Liver (tissue), 8 donors: ENCODE measurements at regions not wholly inside any gene's neighbourhood (a gene's known extent, or its start where the extent isn't known, plus 50 kb on each side); places are given as distances from the start of the nearest gene placed in this dataset.

Experiments
- DNase-seq: peaks from one replicate; pipeline ENCODE4 v3.0.0-alpha.2; 2017; ENCODE audit warnings: low spot score
- H3K27ac ChIP-seq, 2 donors: one replicate each; pipeline ENCODE4 v1.7.0; 2013; ENCODE audit warnings: inconsistent platforms in 2 of 2, low read length in 2 of 2, control low read depth in 1 of 2, low read depth in 1 of 2, mild to moderate bottlenecking in 1 of 2
- H3K27me3 ChIP-seq, 4 donors: one replicate each; pipeline versions ENCODE4 v1.6.1 to v1.7.0; 2013; ENCODE audit warnings: low read length in 3 of 4, inconsistent platforms in 1 of 4, mild to moderate bottlenecking in 1 of 4, moderate library complexity in 1 of 4; ENCODE audit not compliant: control insufficient read depth in 4 of 4, insufficient read depth in 4 of 4
- H3K36me3 ChIP-seq, 4 donors: one replicate each; pipeline versions ENCODE4 v1.6.1 to v1.7.0; 2013; ENCODE audit warnings: low read length in 3 of 4, mild to moderate bottlenecking in 3 of 4, low read depth in 1 of 4, moderate library complexity in 1 of 4; ENCODE audit not compliant: control insufficient read depth in 4 of 4, insufficient read depth in 3 of 4
- H3K4me1 ChIP-seq, 4 donors: one replicate each; pipeline versions ENCODE4 v1.6.1 to v1.7.0; 2013; ENCODE audit warnings: low read length in 3 of 4, mild to moderate bottlenecking in 3 of 4, moderate library complexity in 1 of 4; ENCODE audit not compliant: control insufficient read depth in 4 of 4, insufficient read depth in 4 of 4
- H3K4me3 ChIP-seq, 3 donors: one replicate each; pipeline versions ENCODE4 v1.6.1 to v1.7.0; 2013; ENCODE audit warnings: low read length in 3 of 3, control low read depth in 1 of 3, low read depth in 1 of 3, mild to moderate bottlenecking in 1 of 3
- H3K9ac ChIP-seq, 2 donors: one replicate each; pipeline ENCODE4 v1.7.0; 2013; ENCODE audit warnings: low read length in 2 of 2, mild to moderate bottlenecking in 2 of 2, moderate library complexity in 2 of 2, control low read depth in 1 of 2, low read depth in 1 of 2
- H3K9me3 ChIP-seq, 4 donors: one replicate each; pipeline versions ENCODE4 v1.6.1 to v1.7.0; 2013; ENCODE audit warnings: low read length in 3 of 4; ENCODE audit not compliant: control insufficient read depth in 4 of 4
- ATF3 ChIP-seq: IDR thresholded peaks from 2 replicates; pipeline ENCODE4 v1.6.1; 2016; ENCODE audit warnings: antibody characterized with exemption
- CTCF ChIP-seq: fragments of 150-350 bp; IDR thresholded peaks from 2 replicates; pipeline ENCODE4 v1.5.1; 2017; ENCODE audit warnings: improper control_type of control experiment, low read depth, low read length; ENCODE audit not compliant: missing input control
- EGR1 ChIP-seq, 2 donors: IDR thresholded peaks; 2 replicates each; pipeline ENCODE4 v1.6.1; 2016 to 2018; ENCODE audit warnings: antibody characterized with exemption in 2 of 2, low read depth in 2 of 2
- FOXA1 ChIP-seq: IDR thresholded peaks from 2 replicates; pipeline ENCODE4 v1.6.1; 2016; ENCODE audit warnings: antibody characterized with exemption
- HNF4A ChIP-seq, 2 donors: conservative IDR thresholded peaks; 2 replicates each; pipeline ENCODE4 v1.6.1; 2016; ENCODE audit warnings: antibody characterized with exemption in 2 of 2, mild to moderate bottlenecking in 2 of 2
- HNF4G ChIP-seq: IDR thresholded peaks from 2 replicates; pipeline ENCODE4 v1.6.1; 2016; ENCODE audit warnings: antibody characterized with exemption
- JUND ChIP-seq, 2 donors: IDR thresholded peaks; 2 replicates each; pipeline ENCODE4 v1.6.1; 2016; ENCODE audit warnings: antibody characterized with exemption in 2 of 2
- MAX ChIP-seq: IDR thresholded peaks from 2 replicates; pipeline ENCODE4 v1.6.1; 2016; ENCODE audit warnings: antibody characterized with exemption
- RAD21 ChIP-seq, 2 donors: IDR thresholded peaks; 2 replicates each; pipeline ENCODE4 v1.6.1; 2016; ENCODE audit warnings: antibody characterized with exemption in 2 of 2, mild to moderate bottlenecking in 2 of 2
- REST ChIP-seq: IDR thresholded peaks from 2 replicates; pipeline ENCODE4 v1.6.1; 2016; ENCODE audit warnings: antibody characterized with exemption, mild to moderate bottlenecking
- RXRA ChIP-seq, 2 donors: IDR thresholded peaks; 2 replicates each; pipeline ENCODE4 v1.6.1; 2017 to 2018; ENCODE audit warnings: antibody characterized with exemption in 2 of 2, mild to moderate bottlenecking in 1 of 2
- TAF1 ChIP-seq: conservative IDR thresholded peaks from 2 replicates; pipeline ENCODE4 v1.6.1; 2016; ENCODE audit warnings: antibody characterized with exemption, mild to moderate bottlenecking
- YY1 ChIP-seq: IDR thresholded peaks from 2 replicates; pipeline ENCODE4 v1.6.1; 2016; ENCODE audit warnings: antibody characterized with exemption, mild to moderate bottlenecking
- ZBTB33 ChIP-seq: IDR thresholded peaks from 2 replicates; pipeline ENCODE4 v1.6.1; 2016; ENCODE audit warnings: antibody characterized with exemption
- WGBS: extraction: QIAGEN DNeasy Blood & Tissue Kit; methylation state at CpG from one replicate; pipeline ENCODE4 v1.1.7; 2013; 5-methylcytosine and 5-hydroxymethylcytosine counted together
- donor health status: healthy.
- donor health status: healthy.
- donor health status: healthy.
- donor health status: healthy.
- donor health status: healthy.

GRCh38 chrX:22383988-22384387, 111.3 kb downstream of the CBLL2 start:
- Histone ChIP-seq H3K27ac (no peak overlapping the region), H3K9ac (no peak overlapping the region), H3K4me3 (no peak overlapping the region), H3K4me1 (no peaks in the 10 kb centered on the region), H3K9me3 (peaks cover 0 to 3% (median 1%) of the 10 kb centered on the region in 4 donors), H3K27me3 (no peaks in the 10 kb centered on the region), H3K36me3 (no peaks in the 10 kb centered on the region)
- TF ChIP-seq FOXA1 (no peak), HNF4A (conservative IDR thresholded peaks at IDR 0.05) (no peak), REST (no peak), TAF1 (no peak), JUND (IDR thresholded peaks at IDR 0.05) (no peak), RXRA (IDR thresholded peaks at IDR 0.05) (no peak), EGR1 (IDR thresholded peaks at IDR 0.05; ENCODE audit: low read depth in 2 of 2) (no peak), YY1 (no peak)
- DNase-seq, result no peak
- 77% methylated on average over 7 of the region's 7 CpGs for WGBS

GRCh38 chrX:22389556-22390179, 117.0 kb downstream of the CBLL2 start:
- H3K9me3 ChIP-seq, result no peaks in the 10 kb centered on the region
- H3K4me1 ChIP-seq, result no peaks in the 10 kb centered on the region
- no peak for TF ChIP-seq ATF3
- no peak for TF ChIP-seq RAD21 (IDR thresholded peaks at IDR 0.05)
- TF ChIP-seq ZBTB33, result no peak
- no peak for TF ChIP-seq MAX
- no peak for TF ChIP-seq FOXA1
- no peak for TF ChIP-seq HNF4A (conservative IDR thresholded peaks at IDR 0.05)
- no peak for TF ChIP-seq HNF4G
- no peak for TF ChIP-seq JUND (IDR thresholded peaks at IDR 0.05)
- no peak for TF ChIP-seq CTCF
- TF ChIP-seq TAF1, result no peak
- WGBS, result 42% methylated on average over 4 of the region's 4 CpGs
- H3K4me3 ChIP-seq, result no peak overlapping the region
- DNase-seq, result no peak
- no peak overlapping the region for H3K9ac ChIP-seq
- no peaks in the 10 kb centered on the region for H3K27me3 ChIP-seq
- no peak overlapping the region for H3K27ac ChIP-seq
- H3K36me3 ChIP-seq, result no peaks in the 10 kb centered on the region
